CD14-positive monocyte (primary cell): ENCODE measurements at regions not wholly inside any gene's neighbourhood (a gene's known extent, or its start where the extent isn't known, plus 50 kb on each side); places are given as distances from the start of the nearest gene placed in this dataset.

Experiments used
- DNase-seq, 3 donors: peaks; one replicate each; pipeline ENCODE4 v3.0.0-alpha.2; 2011 to 2022
- H2AFZ ChIP-seq: 2 replicates; pipeline ENCODE4 v1.6.0; 2012; ENCODE audit warnings: mild to moderate bottlenecking, low read depth, low read length, inconsistent platforms; ENCODE audit not compliant: insufficient read depth, poor library complexity, severe bottlenecking
- H3K27ac ChIP-seq, 2 donors: 1 replicate in 1 of 2; 2 replicates in 1 of 2; pipeline ENCODE4 v1.5.1; 2012 to 2013; ENCODE audit warnings: low read length in 2 of 2, control low read depth in 1 of 2, inconsistent platforms in 1 of 2, low read depth in 1 of 2, mild to moderate bottlenecking in 1 of 2
- H3K27me3 ChIP-seq, 2 donors: one replicate each; pipeline versions ENCODE4 v1.6.0 to v1.6.1; 2011 to 2013; ENCODE audit warnings: low read length in 2 of 2; ENCODE audit not compliant: control insufficient read depth in 2 of 2, insufficient read depth in 2 of 2
- H3K36me3 ChIP-seq, 2 donors: replicated peaks in 1 of 2; 1 replicate in 1 of 2; 2 replicates in 1 of 2; pipeline versions ENCODE4 v1.5.1 to v1.6.1; 2012 to 2013; ENCODE audit warnings: low read length in 2 of 2, control low read depth in 1 of 2, inconsistent platforms in 1 of 2, mild to moderate bottlenecking in 1 of 2; ENCODE audit not compliant: insufficient read depth in 2 of 2, control insufficient read depth in 1 of 2
- H3K4me1 ChIP-seq, 2 donors: 1 replicate in 1 of 2; 2 replicates in 1 of 2; pipeline versions ENCODE4 v1.5.1 to v1.6.1; 2012 to 2013; ENCODE audit warnings: low read length in 2 of 2, control low read depth in 1 of 2, inconsistent platforms in 1 of 2, mild to moderate bottlenecking in 1 of 2, moderate library complexity in 1 of 2; ENCODE audit not compliant: insufficient read depth in 2 of 2, control insufficient read depth in 1 of 2
- H3K4me2 ChIP-seq: replicated peaks from 2 replicates; pipeline ENCODE3; 2012; ENCODE audit warnings: low read length, moderate library complexity, mild to moderate bottlenecking; ENCODE audit not compliant: poor library complexity, severe bottlenecking; ENCODE audit errors: extremely low read depth
- H3K4me3 ChIP-seq, 3 experiments: fragments of 200-600 bp in 1 of 3; sonication (generic) in 1 of 3; replicated peaks in 1 of 3; 1 replicate in 2 of 3; 2 replicates in 1 of 3; pipeline ENCODE4 v1.5.1; 2011 to 2013; ENCODE audit warnings: low read length in 3 of 3, mild to moderate bottlenecking in 3 of 3, control low read depth in 2 of 3, low read depth in 2 of 3, inconsistent platforms in 1 of 3, moderate library complexity in 1 of 3
- H3K79me2 ChIP-seq: 2 replicates; pipeline ENCODE4 v1.6.0; 2012; ENCODE audit warnings: mild to moderate bottlenecking, control low read depth, inconsistent platforms, low read length, moderate library complexity; ENCODE audit not compliant: insufficient read depth
- H3K9ac ChIP-seq: 2 replicates; pipeline ENCODE4 v1.6.0; 2017; ENCODE audit warnings: low read length, mild to moderate bottlenecking; ENCODE audit not compliant: insufficient read depth, poor library complexity, severe bottlenecking
- H3K9me3 ChIP-seq, 2 donors: replicated peaks in 1 of 2; 1 replicate in 1 of 2; 2 replicates in 1 of 2; pipeline versions ENCODE4 v1.5.1 to v1.6.1; 2012 to 2013; ENCODE audit warnings: low read length in 2 of 2, control low read depth in 1 of 2; ENCODE audit not compliant: control insufficient read depth in 1 of 2, insufficient read depth in 1 of 2
- H4K20me1 ChIP-seq: 2 replicates; pipeline ENCODE4 v1.6.0; 2012; ENCODE audit warnings: mild to moderate bottlenecking, low read length, control low read depth, moderate library complexity; ENCODE audit not compliant: insufficient read depth
- H3K27ac Mint-ChIP-seq, 7 donors: one replicate each; pipeline ENCODE4 v1.8.0; 2020; ENCODE audit warnings: mild to moderate bottlenecking in 7 of 7, mixed read lengths in 7 of 7, moderate library complexity in 6 of 7, inconsistent platforms in 2 of 7
- H3K27me3 Mint-ChIP-seq, 3 donors: one replicate each; pipeline ENCODE4 v1.8.0; 2021 to 2022; ENCODE audit warnings: low read depth in 3 of 3, mild to moderate bottlenecking in 3 of 3, mixed read lengths in 3 of 3, moderate library complexity in 3 of 3, inconsistent platforms in 1 of 3
- H3K36me3 Mint-ChIP-seq, 2 donors: one replicate each; pipeline ENCODE4 v1.8.0; 2020; ENCODE audit warnings: mixed read lengths in 2 of 2, inconsistent platforms in 1 of 2, mild to moderate bottlenecking in 1 of 2
- H3K4me1 Mint-ChIP-seq: one replicate; pipeline ENCODE4 v1.8.0; 2020; ENCODE audit warnings: mild to moderate bottlenecking, mixed read lengths
- H3K4me3 Mint-ChIP-seq, 2 donors: one replicate each; pipeline ENCODE4 v1.8.0; 2020; ENCODE audit warnings: mild to moderate bottlenecking in 2 of 2, mixed read lengths in 2 of 2, moderate library complexity in 1 of 2
- H3K9me3 Mint-ChIP-seq, 7 donors: one replicate each; pipeline ENCODE4 v1.8.0; 2020 to 2022; ENCODE audit warnings: mixed read lengths in 7 of 7, mild to moderate bottlenecking in 6 of 7, moderate library complexity in 6 of 7, inconsistent platforms in 2 of 7
- CTCF ChIP-seq: fragments of 200-600 bp; IDR thresholded peaks from one replicate; pipeline ENCODE4 v1.8.0; 2022; ENCODE audit warnings: antibody characterized with exemption, mild to moderate bottlenecking
- whole genome bisulfite sequencing: methylation state at CpG from one replicate; pipeline ENCODE4 v1.1.5; 2013; ENCODE audit warnings: missing lambda C conversion rate; ENCODE audit not compliant: insufficient coverage; 5-methylcytosine and 5-hydroxymethylcytosine counted together
- intact Hi-C, 2 donors: fragments of 100-400 bp; cut with micrococcal nuclease; formaldehyde crosslinking; loops; one replicate each; pipeline versions ENCODE4 v1.15.0 to v1.15.1; 2023

- H3K36me3 ChIP-seq, result no peaks in the 10 kb centered on the region
- H3K27me3 ChIP-seq, result no peaks in the 10 kb centered on the region
- Mint-ChIP-seq H3K27ac (peak overlapping the region; percentile 56 to 89 (median 80)), H3K4me1 (peaks cover 24% of the 10 kb centered on the region), H3K27me3 (peaks cover 2 to 3% (median 3%) of the 10 kb centered on the region in 3 donors), H3K36me3 (no peaks in the 10 kb centered on the region), H3K9me3 (peaks cover 0 to 2% (median 0%) of the 10 kb centered on the region in 7 donors), H3K4me3 (peak overlapping the region; percentile 26 to 29)
- intact Hi-C loops, result loop anchor here (10.0 kb wide), 1 partner anchor 144 kb away; no protein-coding TSS in a partner anchor
- no peaks in the 10 kb centered on the region for H3K79me2 ChIP-seq
- H2AFZ ChIP-seq, result no peak overlapping the region
- TF ChIP-seq CTCF, result no peak
- no peak overlapping the region for H3K4me2 ChIP-seq
- H3K27ac ChIP-seq, result no peak overlapping the region
- no peaks in the 10 kb centered on the region for H3K9me3 ChIP-seq
- no peak overlapping the region for H3K9ac ChIP-seq
- H3K4me1 ChIP-seq, result peaks cover 16 to 18% of the 10 kb centered on the region in 2 donors
- DNase-seq, result peak; percentile 73 to 96 (median 83)
- 100% methylated on average over 5 of the region's 15 CpGs for WGBS
- H4K20me1 ChIP-seq, result no peaks in the 10 kb centered on the region
- no peak overlapping the region for H3K4me3 ChIP-seq
Measured at GRCh38 chr17:37848690-37849616, 75.3 kb upstream of the TBC1D3K start.

- H3K4me3 ChIP-seq, result no peak overlapping the region
- Mint-ChIP-seq H3K36me3 (no peaks in the 10 kb centered on the region), H3K4me3 (no peak overlapping the region), H3K27ac (peak overlapping the region in 3 of 7 donors; percentile 14 to 75 (median 30)), H3K4me1 (peaks cover 31% of the 10 kb centered on the region), H3K27me3 (peaks cover 2 to 3% (median 3%) of the 10 kb centered on the region in 3 donors), H3K9me3 (peaks cover 0 to 2% (median 0%) of the 10 kb centered on the region in 7 donors)
- WGBS, result 75% methylated on average over 2 of the region's 12 CpGs
- H3K27me3 ChIP-seq, result no peaks in the 10 kb centered on the region
- no peaks in the 10 kb centered on the region for H3K36me3 ChIP-seq
- no peak overlapping the region for H2AFZ ChIP-seq
- H3K4me1 ChIP-seq, result peaks cover 27 to 28% of the 10 kb centered on the region in 2 donors
- no peak overlapping the region for H3K27ac ChIP-seq
- H3K9me3 ChIP-seq, result no peaks in the 10 kb centered on the region
- TF ChIP-seq CTCF, result no peak
- intact Hi-C loops, result loop anchor here (10.0 kb wide), 1 partner anchor 143 kb away; no protein-coding TSS in a partner anchor
- H4K20me1 ChIP-seq, result no peaks in the 10 kb centered on the region
- H3K4me2 ChIP-seq, result no peak overlapping the region
- H3K79me2 ChIP-seq, result no peaks in the 10 kb centered on the region
- no peak overlapping the region for H3K9ac ChIP-seq
- peak in 1 of 3 donors; percentile 82 for DNase-seq
Measured at GRCh38 chr17:37847811-37848331, 76.3 kb upstream of the TBC1D3K start.
